ENCODE measurements at regions not wholly inside any gene's neighbourhood (a gene's known extent, or its start where the extent isn't known, plus 50 kb on each side); places are given as distances from the start of the nearest gene placed in this dataset.

DNA sequence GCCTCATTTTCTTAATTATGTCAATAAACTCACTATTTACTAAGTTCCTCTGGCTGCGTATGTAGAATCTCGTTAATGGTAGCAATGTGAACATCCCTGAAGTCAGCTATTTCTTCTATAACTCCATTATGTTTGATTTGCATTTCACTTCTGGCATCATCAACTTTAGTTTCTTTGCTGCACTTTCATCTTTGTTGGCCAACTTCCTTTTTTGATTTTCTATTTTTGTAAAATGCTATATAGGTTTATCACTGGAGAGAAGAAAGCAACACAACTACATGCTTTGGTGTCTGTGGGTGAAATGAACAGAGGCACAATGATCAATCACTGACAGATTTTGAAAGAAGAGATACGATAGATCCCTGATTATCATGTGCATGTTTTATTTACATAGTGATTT lies 58.5 kb upstream of the ATF7IP start:
- intact Hi-C loops (cut with DNase I): no loop called here
- ATAC-seq: no peak
- DNase-seq: no peak
- H3K27ac ChIP-seq: no peak overlapping the region
- WGBS, 3 donors: 90 to 97% (median 96%) methylated on average over 3 of the region's 3 CpGs
- H3K36me3 ChIP-seq (ENCODE audit: insufficient read depth in 1 of 2, low read depth in 1 of 2): no peaks in the 10 kb centered on the region
- H3K27me3 ChIP-seq (ENCODE audit: insufficient read depth in 3 of 3, low read length in 2 of 3): no peaks in the 10 kb centered on the region
- no peaks in the 10 kb centered on the region for H3K9me3 ChIP-seq
- TF ChIP-seq, protein P1, sequence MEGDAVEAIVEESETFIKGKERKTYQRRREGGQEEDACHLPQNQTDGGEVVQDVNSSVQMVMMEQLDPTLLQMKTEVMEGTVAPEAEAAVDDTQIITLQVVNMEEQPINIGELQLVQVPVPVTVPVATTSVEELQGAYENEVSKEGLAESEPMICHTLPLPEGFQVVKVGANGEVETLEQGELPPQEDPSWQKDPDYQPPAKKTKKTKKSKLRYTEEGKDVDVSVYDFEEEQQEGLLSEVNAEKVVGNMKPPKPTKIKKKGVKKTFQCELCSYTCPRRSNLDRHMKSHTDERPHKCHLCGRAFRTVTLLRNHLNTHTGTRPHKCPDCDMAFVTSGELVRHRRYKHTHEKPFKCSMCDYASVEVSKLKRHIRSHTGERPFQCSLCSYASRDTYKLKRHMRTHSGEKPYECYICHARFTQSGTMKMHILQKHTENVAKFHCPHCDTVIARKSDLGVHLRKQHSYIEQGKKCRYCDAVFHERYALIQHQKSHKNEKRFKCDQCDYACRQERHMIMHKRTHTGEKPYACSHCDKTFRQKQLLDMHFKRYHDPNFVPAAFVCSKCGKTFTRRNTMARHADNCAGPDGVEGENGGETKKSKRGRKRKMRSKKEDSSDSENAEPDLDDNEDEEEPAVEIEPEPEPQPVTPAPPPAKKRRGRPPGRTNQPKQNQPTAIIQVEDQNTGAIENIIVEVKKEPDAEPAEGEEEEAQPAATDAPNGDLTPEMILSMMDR (IDR thresholded peaks at IDR 0.05): no peak
- H3K4me3 ChIP-seq: no peak overlapping the region
- no peaks in the 10 kb centered on the region for H3K4me1 ChIP-seq

DNA sequence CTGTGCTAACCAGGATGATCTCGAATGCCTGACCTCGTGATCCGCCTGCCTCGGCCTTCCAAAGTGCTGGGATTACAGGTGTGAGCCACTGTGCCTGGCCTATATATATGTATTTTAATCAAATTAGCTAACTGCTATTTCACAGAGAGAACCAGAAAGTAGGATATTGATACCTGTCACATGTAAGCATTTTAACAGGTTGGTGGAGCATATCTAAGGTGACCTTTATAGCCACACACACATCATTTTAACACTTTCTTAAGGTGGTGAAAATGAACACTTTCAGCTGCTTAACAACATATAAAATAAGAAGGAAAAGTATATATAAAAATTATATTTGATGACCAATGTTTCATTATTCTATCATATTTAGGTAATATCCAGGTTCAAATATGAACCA lies 57.0 kb upstream of the ATF7IP start:
- Histone ChIP-seq H3K27ac (no peak overlapping the region), H3K36me3 (ENCODE audit: insufficient read depth in 1 of 2, low read depth in 1 of 2) (no peaks in the 10 kb centered on the region), H3K9me3 (no peaks in the 10 kb centered on the region), H3K4me1 (no peaks in the 10 kb centered on the region), H3K27me3 (ENCODE audit: insufficient read depth in 3 of 3, low read length in 2 of 3) (no peaks in the 10 kb centered on the region), H3K4me3 (no peak overlapping the region)
- WGBS, 3 donors: 93 to 98% (median 97%) methylated on average over 4 of the region's 4 CpGs
- intact Hi-C loops (cut with DNase I): no loop called here
- TF ChIP-seq, protein P1 (IDR thresholded peaks at IDR 0.05): no peak
- ATAC-seq (no peak), DNase-seq (no peak)

DNA sequence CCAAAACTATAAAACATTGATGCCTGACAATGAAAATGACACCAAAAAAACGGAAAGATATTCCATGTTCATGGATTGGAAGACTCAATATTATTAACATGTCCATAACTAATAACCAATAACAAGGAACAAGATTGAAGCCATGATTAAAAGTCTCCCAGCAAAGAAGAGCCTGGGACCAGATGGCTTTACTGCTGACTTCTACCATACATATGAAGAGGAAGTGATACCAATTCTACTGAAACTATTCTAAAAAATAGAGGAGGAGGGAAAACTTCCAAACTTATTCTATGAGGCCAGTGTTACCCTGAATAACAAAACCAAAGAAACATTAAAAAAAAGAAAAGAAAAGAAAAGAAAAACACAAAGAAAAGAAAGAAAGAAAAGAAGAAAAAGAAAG lies 54.6 kb upstream of the ATF7IP start:
- H3K9me3 ChIP-seq: no peaks in the 10 kb centered on the region
- ATAC-seq: no peak
- H3K4me1 ChIP-seq: no peaks in the 10 kb centered on the region
- no peaks in the 10 kb centered on the region for H3K27me3 ChIP-seq (ENCODE audit: insufficient read depth in 3 of 3, low read length in 2 of 3)
- DNase-seq: no peak
- no peak overlapping the region for H3K27ac ChIP-seq
- TF ChIP-seq, protein P1 (IDR thresholded peaks at IDR 0.05): no peak
- intact Hi-C loops (cut with DNase I): no loop called here
- 87 to 94% (median 88%) methylated on average over 1 of the region's 1 CpG for WGBS, 3 donors
- H3K4me3 ChIP-seq: no peak overlapping the region
- no peaks in the 10 kb centered on the region for H3K36me3 ChIP-seq (ENCODE audit: insufficient read depth in 1 of 2, low read depth in 1 of 2)

DNA sequence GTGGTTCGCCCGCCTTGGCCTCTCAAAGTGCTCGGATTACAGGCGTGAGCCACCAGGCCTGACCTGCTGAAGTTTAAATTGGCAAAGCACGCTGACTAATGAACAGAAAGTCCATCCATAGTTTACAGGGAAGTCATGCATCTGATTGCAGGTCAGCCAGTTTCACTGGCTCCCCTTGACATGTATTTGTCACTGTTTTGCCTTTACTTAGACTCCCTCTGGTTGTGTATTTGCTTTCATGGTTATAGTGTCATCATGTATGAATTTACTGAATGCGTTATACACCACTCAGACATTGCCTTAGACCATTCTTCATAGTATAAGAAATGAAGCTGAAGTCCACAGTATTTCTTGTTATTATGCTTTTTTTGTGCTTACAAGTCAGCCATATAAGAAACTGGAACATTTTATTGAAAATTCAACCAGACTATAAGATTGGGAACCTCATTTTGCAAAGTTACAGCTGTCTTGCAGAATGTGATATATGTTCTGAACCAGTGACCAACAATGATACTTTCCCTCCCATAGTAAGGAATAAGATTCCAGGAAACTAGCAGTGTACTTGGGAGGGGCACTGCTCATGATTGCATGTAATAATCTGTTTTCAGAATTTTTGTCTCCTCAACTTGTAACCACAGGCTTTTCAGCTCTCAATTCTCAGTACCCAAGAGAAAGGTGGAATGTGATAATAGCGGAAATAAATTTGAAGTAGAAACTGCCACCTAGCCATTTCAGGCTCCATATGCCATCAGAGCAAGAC lies 51.9 kb upstream of the ATF7IP start:
- no peak for DNase-seq
- Histone ChIP-seq H3K4me3 (no peak overlapping the region), H3K9me3 (no peaks in the 10 kb centered on the region), H3K27me3 (ENCODE audit: insufficient read depth in 3 of 3, low read length in 2 of 3) (no peaks in the 10 kb centered on the region), H3K36me3 (ENCODE audit: insufficient read depth in 1 of 2, low read depth in 1 of 2) (no peaks in the 10 kb centered on the region), H3K4me1 (no peaks in the 10 kb centered on the region), H3K27ac (no peak overlapping the region)
- TF ChIP-seq, protein P1 (IDR thresholded peaks at IDR 0.05): no peak
- 87 to 96% (median 90%) methylated on average over 7 of the region's 7 CpGs for WGBS, 3 donors
- no peak for ATAC-seq
- intact Hi-C loops (cut with DNase I): no loop called here

GRCh38 chr12:14314801-14315200 lies 50.7 kb upstream of the ATF7IP start:
- no peaks in the 10 kb centered on the region for H3K9me3 ChIP-seq
- no peaks in the 10 kb centered on the region for H3K27me3 ChIP-seq (ENCODE audit: insufficient read depth in 3 of 3, low read length in 2 of 3)
- no peak overlapping the region for H3K27ac ChIP-seq
- H3K4me3 ChIP-seq: no peak overlapping the region
- ATAC-seq: no peak
- 90 to 95% (median 92%) methylated on average over 6 of the region's 6 CpGs for WGBS, 3 donors
- intact Hi-C loops (cut with DNase I): no loop called here
- TF ChIP-seq, protein P1 (IDR thresholded peaks at IDR 0.05): no peak
- no peaks in the 10 kb centered on the region for H3K4me1 ChIP-seq
- H3K36me3 ChIP-seq (ENCODE audit: insufficient read depth in 1 of 2, low read depth in 1 of 2): no peaks in the 10 kb centered on the region
- no peak for DNase-seq
